Motor neuron (in vitro differentiated cells): ENCODE measurements at regions not wholly inside any gene's neighbourhood (a gene's known extent, or its start where the extent isn't known, plus 50 kb on each side); places are given as distances from the start of the nearest gene placed in this dataset.
A peak's percentile ranks its signal among the peaks of the same experiment; 100 is the strongest.

Source experiments
- ATAC-seq, 8 experiments: fragments of 200-7000 bp; cut with Tn5 transposase; replicated peaks in 6 of 8; 2 replicates each; pipeline ENCODE4 v1.8.0; 2021; ENCODE audit warnings: mild to moderate bottlenecking in 8 of 8, moderate library complexity in 8 of 8
- H3K27ac ChIP-seq, 2 donors: fragments of 250-450 bp; sonication (Bioruptor Pico); 2 replicates each; pipeline ENCODE4 v1.9.0; 2021; ENCODE audit warnings: antibody characterized with exemption in 2 of 2, mild to moderate bottlenecking in 2 of 2, moderate library complexity in 1 of 2
- H3K4me1 ChIP-seq, 2 donors: fragments of 250-450 bp; sonication (Bioruptor Pico); replicated peaks in 1 of 2; 2 replicates each; pipeline ENCODE4 v1.6.1; 2021; ENCODE audit warnings: antibody characterized with exemption in 2 of 2, mild to moderate bottlenecking in 2 of 2, moderate library complexity in 1 of 2
- H3K4me3 ChIP-seq, 5 donors: fragments of 250-450 bp; sonication (Bioruptor Pico); 2 replicates each; pipeline ENCODE4 v1.9.0; 2021; ENCODE audit warnings: antibody characterized with exemption in 5 of 5, mild to moderate bottlenecking in 5 of 5, moderate library complexity in 4 of 5
- WGBS, 10 experiments: fragments of 450-650 bp; shearing (Covaris generic); methylation state at CpG; one replicate each; pipeline ENCODE4 v1.0.0; 2022; 5-methylcytosine and 5-hydroxymethylcytosine counted together
- in situ Hi-C, 9 experiments: fragments of 400-800 bp; cut with MboI; loops; one replicate each; pipeline ENCODE4 v1.15.0; 2021; ENCODE audit warnings: low sequenced_read_pairs in 9 of 9, low pct_unique_long_range_greater_than_20kb in 2 of 9; ENCODE audit not compliant: unreplicated experiment in 9 of 9

DNA sequence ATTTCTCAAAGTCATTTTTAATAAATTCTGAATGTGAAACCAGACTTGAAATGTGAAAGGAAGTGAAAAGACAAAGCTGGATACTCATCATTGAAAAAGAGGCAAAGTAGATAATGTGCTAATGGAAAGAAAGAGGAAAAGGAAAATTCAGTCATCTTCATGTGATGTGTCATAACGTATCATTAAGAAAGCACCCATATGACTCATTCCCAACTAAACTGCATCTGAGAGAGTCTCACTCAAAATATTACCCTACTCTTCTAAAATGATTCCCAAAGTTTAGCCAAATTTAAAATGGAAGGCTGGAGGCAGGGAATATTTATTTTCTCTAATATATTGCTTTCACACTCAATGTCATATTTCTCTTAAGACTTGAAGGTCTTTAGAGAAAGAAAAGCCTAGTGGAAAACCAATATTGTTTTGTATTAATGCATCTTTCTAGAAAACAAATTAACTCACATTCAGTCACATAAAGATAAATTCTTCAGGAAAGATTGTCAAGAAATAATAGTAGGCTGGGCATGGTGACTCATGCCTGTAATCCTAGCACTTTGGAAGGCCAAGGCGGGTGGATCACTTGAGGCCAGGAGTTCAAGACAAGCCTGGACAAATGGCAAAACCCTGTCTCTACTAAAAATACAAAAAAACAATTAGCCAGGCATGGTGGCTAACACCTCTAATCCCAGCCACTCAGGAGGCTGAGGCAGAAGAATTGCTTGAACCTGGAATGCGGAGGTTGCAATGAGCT, 129.9 kb downstream of the SLC30A10 start:
- in situ Hi-C loops = loop anchor here in 1 of 9 experiments (10.0 kb wide), 1 partner anchor 124 kb away; no protein-coding TSS in a partner anchor
- no peak overlapping the region for H3K27ac ChIP-seq
- 0 to 100% (median 77%) methylated on average over 1 to 2 of the region's 3 CpGs for whole genome bisulfite sequencing, 10 experiments
- ATAC-seq = peak in 5 of 8 experiments; percentile 20 to 93 (median 41)
- peaks cover 21 to 22% of the 10 kb centered on the region in 2 donors for H3K4me1 ChIP-seq
- no peak overlapping the region for H3K4me3 ChIP-seq

- ATAC-seq = no peak
Observed at GRCh38 chr1:219797683-219798082, 130.7 kb downstream of the SLC30A10 start.

GRCh38 chr1:219797009-219797408, 131.3 kb downstream of the SLC30A10 start:
- peaks cover 28 to 30% of the 10 kb centered on the region in 2 donors for H3K4me1 ChIP-seq
- ATAC-seq = peak in 1 of 8 experiments; percentile 4

More at GRCh38 chr1:219797683-219798082, 130.7 kb downstream of the SLC30A10 start:
- no peak overlapping the region for H3K27ac ChIP-seq
- H3K4me1 ChIP-seq = peaks cover 25 to 26% of the 10 kb centered on the region in 2 donors
- in situ Hi-C loops = loop anchor here in 1 of 9 experiments (10.0 kb wide), 1 partner anchor 123 kb away; no protein-coding TSS in a partner anchor
- WGBS, 10 experiments = 65 to 100% (median 79%) methylated on average over 1 to 2 of the region's 2 CpGs
- H3K4me3 ChIP-seq = no peak overlapping the region

DNA sequence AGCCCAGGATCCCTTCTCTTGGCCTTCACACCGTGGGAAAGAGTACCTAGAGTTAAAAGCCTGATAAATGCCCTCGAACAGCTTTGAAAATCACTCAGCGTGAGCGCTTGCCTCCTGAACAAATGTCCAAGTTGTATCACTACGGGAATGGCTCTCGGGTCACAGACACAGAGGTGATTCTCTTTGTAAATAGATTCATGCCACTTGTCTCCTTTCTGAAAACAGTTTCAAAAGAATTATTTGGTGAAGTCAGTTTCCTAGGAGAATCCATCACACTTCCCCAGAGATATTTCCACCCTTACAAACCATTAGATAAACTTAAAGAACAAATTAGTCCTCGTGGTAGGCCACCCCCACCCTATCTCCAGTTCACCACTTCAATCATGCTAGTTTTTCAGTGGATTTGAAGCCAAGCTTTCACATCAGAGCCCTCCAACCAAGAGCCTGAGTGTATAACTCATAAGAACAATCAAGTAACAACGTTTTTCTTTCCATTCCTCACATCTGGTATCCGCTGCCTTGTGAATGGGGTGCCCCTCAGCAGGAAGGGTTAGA, 132.9 kb downstream of the SLC30A10 start:
- peaks cover 28 to 30% of the 10 kb centered on the region in 2 donors for H3K4me1 ChIP-seq
- peak in 5 of 8 experiments; percentile 48 to 80 (median 74) for ATAC-seq
- WGBS, 10 experiments = 0 to 91% (median 7%) methylated on average over 1 to 9 of the region's 9 CpGs; no CpG with 5 or more reads in 1 of the 10 experiments
- in situ Hi-C loops = loop anchor here in 1 of 9 experiments (10.0 kb wide), 1 partner anchor 121 kb away; no protein-coding TSS in a partner anchor
- H3K27ac ChIP-seq = no peak overlapping the region
- H3K4me3 ChIP-seq = no peak overlapping the region

More at GRCh38 chr1:219797009-219797408, 131.3 kb downstream of the SLC30A10 start:
- Histone ChIP-seq H3K27ac (no peak overlapping the region), H3K4me3 (no peak overlapping the region)
- in situ Hi-C loops = loop anchor here in 1 of 9 experiments (10.0 kb wide), 1 partner anchor 122 kb away; no protein-coding TSS in a partner anchor

DNA sequence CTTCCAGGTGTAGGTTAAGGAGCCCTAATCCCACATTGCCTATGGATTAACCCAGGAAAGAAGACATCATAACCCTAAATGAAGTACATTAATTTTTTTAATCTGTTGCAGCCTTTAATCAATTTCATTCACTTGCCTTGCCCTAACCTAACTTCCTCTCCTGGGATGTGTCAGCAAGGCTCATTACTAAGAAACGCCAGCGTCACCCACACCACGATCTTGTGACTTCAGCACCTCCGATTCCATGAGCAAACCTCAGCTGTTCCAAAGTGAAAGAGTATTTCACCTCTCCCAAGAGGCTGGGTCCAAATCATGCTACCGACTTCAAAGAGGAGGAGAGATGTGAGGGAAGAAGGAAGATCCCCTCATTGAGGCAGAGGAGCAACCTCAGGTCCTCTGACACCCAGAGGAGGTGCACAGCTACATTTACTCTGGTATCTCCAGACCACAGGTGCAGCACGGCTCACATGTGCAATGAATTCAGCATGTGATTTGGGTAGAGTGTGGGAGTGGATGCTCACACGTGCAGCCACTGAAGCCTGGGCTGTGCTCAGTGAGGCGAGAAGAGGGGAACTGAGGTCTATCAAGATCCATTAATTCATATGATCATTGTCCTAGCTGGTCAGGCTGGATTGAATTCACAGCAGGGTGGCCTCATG, 134.1 kb downstream of the SLC30A10 start:
- Histone ChIP-seq H3K27ac (peak overlapping the region in 1 of 2 donors; percentile 52), H3K4me1 (peaks cover 23 to 30% of the 10 kb centered on the region in 2 donors), H3K4me3 (no peak overlapping the region)
- ATAC-seq = peak in 5 of 8 experiments; percentile 10 to 75 (median 31)
- in situ Hi-C loops = loop anchor here in 1 of 9 experiments (10.0 kb wide), 1 partner anchor 119 kb away; no protein-coding TSS in a partner anchor
- WGBS, 10 experiments = 26 to 100% (median 68%) methylated on average over 1 to 8 of the region's 8 CpGs; no CpG with 5 or more reads in 2 of the 10 experiments

DNA sequence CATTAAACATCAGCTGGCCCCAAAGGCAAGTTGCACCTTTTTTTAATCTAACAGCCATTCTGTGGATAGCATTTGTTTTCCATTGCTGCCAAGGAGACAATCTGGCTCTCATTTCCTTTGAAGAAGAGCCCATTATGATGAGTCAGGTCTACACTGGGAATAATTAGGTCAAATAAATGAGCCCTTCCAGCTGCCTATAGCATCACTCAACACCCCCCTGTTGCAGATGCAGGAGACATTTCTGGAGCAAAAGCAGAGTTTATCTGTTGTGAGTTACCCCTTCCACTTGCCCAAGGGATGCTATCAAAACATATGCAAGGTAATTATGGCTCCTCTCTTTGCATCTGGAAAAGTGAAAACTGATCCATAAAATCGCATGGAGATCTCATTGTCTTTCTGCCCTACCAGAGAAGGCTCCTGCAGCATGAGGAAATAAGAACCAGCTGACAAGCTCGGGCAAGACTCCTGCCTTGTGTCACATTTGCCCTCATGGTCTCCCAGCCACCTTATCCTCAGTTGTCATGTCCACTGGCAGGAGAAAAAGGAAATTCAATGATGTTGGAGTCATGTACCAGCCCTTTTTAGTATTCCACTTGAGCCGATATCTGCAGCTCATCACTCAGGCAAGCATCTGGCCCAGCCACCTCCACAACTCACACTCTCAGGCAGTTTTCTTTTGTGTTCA, 135.9 kb downstream of the SLC30A10 start:
- in situ Hi-C loops = loop anchor here in 1 of 9 experiments (10.0 kb wide), 1 partner anchor 118 kb away; no protein-coding TSS in a partner anchor
- WGBS, 10 experiments = 0 to 97% (median 50%) methylated on average over 1 to 3 of the region's 3 CpGs; no CpG with 5 or more reads in 1 of the 10 experiments
- Histone ChIP-seq H3K27ac (no peak overlapping the region), H3K4me1 (peaks cover 23 to 30% of the 10 kb centered on the region in 2 donors), H3K4me3 (no peak overlapping the region)
- ATAC-seq = peak in 3 of 8 experiments; percentile 22 to 92 (median 85)

DNA sequence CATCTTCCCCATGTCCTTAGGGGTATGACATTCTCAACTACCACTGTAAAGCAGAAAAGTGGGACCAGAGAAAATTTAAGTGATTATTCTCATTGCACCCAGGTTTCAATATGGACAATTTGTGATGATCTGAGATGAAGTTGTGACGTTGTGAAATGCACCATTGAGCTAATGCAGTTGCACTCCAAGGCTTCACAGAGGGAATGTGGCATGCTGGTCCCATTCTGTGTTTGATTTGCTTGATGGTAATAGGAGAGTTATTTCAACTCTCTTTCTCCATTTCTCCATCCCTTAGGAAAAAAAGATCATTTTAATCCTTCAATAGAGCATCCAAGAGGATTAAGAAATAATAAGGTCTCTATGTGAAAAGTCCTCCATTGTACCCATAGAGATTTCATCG, 136.6 kb downstream of the SLC30A10 start:
- in situ Hi-C loops = loop anchor here in 1 of 9 experiments (10.0 kb wide), 1 partner anchor 117 kb away; no protein-coding TSS in a partner anchor
- no peak for ATAC-seq
- no peak overlapping the region for H3K27ac ChIP-seq

DNA sequence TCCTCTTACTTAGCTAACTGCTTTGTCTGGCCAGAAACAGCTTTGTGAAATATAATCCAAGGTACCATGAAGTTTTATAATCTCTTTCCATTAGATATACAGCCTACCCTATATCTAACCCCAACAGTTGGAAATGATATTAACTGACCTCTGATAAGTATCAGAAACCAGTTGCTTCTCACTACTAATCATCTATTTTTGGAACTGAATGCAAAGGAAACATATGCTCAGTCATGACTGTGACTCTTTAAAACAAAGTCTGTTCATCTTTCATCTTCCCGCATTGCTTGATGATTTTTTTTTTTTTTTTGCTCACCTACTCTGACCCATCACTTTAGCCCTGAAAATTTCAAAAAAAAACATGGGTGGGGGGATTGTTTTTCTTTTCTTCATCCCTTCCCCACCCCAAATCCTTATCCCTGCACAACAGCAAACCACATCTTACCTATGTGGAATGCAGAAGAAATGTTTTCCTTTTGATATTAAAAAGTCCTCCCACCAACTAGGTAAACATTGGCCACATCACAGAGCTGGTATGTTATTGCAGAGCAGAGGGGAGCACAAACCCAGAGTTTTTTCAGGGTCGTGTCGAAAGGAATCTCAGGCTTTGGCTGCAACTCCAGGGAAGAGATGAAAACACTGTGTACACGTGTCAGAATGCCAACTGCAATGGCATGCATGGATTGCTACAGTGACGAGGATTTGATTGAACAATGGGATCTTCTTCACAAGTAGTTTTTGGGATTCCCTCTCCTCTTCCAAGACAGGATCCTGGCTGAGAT, 137.3 kb downstream of the SLC30A10 start:
- 30 to 100% (median 68%) methylated on average over 1 to 5 of the region's 5 CpGs for WGBS, 10 experiments
- ATAC-seq = peak in 1 of 8 experiments; percentile 36
- in situ Hi-C loops = loop anchor here in 1 of 9 experiments (10.0 kb wide), 1 partner anchor 116 kb away; no protein-coding TSS in a partner anchor
- no peak overlapping the region for H3K27ac ChIP-seq
- H3K4me1 ChIP-seq = peaks cover 22 to 30% of the 10 kb centered on the region in 2 donors
- no peak overlapping the region for H3K4me3 ChIP-seq

More for the DNA sequence above, 136.6 kb downstream of the SLC30A10 start:
- H3K4me3 ChIP-seq = no peak overlapping the region
- H3K4me1 ChIP-seq = peaks cover 23 to 30% of the 10 kb centered on the region in 2 donors
- whole genome bisulfite sequencing, 10 experiments = 0 to 100% (median 79%) methylated on average over 1 to 2 of the region's 2 CpGs; no CpG with 5 or more reads in 1 of the 10 experiments

- WGBS, 10 experiments = 44 to 100% (median 68%) methylated on average over 2 to 4 of the region's 4 CpGs
- no peak for ATAC-seq
- in situ Hi-C loops = no loop called here
Observed at GRCh38 chr1:219788700-219789099, 139.7 kb downstream of the SLC30A10 start.

DNA sequence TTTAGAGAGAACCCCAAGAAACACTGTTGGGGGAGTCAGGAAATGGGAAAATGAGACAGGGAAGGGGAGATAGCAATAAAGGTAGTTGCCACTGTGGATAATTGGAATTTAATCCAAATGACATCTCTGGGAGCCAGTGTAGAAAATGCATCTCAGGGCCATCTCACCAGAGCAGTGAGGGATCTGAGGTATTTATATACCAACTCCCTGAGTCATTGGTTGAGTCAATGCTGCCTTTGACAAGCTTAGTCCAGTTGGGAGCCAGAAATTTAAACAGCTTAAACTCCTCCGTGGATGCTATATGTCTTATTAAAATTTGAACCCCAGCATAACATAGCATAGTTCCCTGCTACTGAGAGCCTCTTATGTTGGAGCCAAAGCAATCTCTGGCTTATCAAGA, 140.3 kb downstream of the SLC30A10 start:
- Histone ChIP-seq H3K27ac (no peak overlapping the region), H3K4me3 (no peak overlapping the region), H3K4me1 (peaks cover 17 to 21% of the 10 kb centered on the region in 2 donors)
- WGBS, 10 experiments = 33 to 100% (median 80%) methylated on average over 1 of the region's 1 CpG; no CpG with 5 or more reads in 3 of the 10 experiments
- in situ Hi-C loops = no loop called here
- ATAC-seq = no peak

More at GRCh38 chr1:219788700-219789099, 139.7 kb downstream of the SLC30A10 start:
- H3K27ac ChIP-seq = no peak overlapping the region
- peaks cover 20% of the 10 kb centered on the region in 2 donors for H3K4me1 ChIP-seq
- no peak overlapping the region for H3K4me3 ChIP-seq

- in situ Hi-C loops = no loop called here
- peak in 6 of 8 experiments; percentile 17 to 97 (median 92) for ATAC-seq
- Histone ChIP-seq H3K4me1 (peaks cover 11 to 16% of the 10 kb centered on the region in 2 donors), H3K27ac (no peak overlapping the region), H3K4me3 (no peak overlapping the region)
- WGBS, 10 experiments = 8 to 100% (median 35%) methylated on average over 1 to 7 of the region's 8 CpGs; no CpG with 5 or more reads in 1 of the 10 experiments
Observed at GRCh38 chr1:219784660-219785381, 143.5 kb downstream of the SLC30A10 start.
